Adrenal gland (tissue), 5 donors: ENCODE measurements at regions not wholly inside any gene's neighbourhood (a gene's known extent, or its start where the extent isn't known, plus 50 kb on each side); places are given as distances from the start of the nearest gene placed in this dataset.

ENCODE experiments used
- CTCF ChIP-seq, 6 experiments: fragments of 450-650 bp in 4 of 6; fragments of 200-600 bp in 2 of 6; sonication (generic) in 1 of 6; IDR thresholded peaks; 1 replicate in 5 of 6; 2 replicates in 1 of 6; pipeline versions ENCODE4 v1.5.1 to v1.8.0; 2016 to 2021; ENCODE audit warnings: antibody characterized with exemption in 6 of 6, mild to moderate bottlenecking in 2 of 6, moderate library complexity in 1 of 6
- POLR2A ChIP-seq, 2 donors: fragments of 450-650 bp; IDR thresholded peaks; one replicate each; pipeline ENCODE4 v1.6.1; 2017; ENCODE audit warnings: antibody characterized with exemption in 2 of 2, mild to moderate bottlenecking in 2 of 2, moderate library complexity in 1 of 2
- donor health status: DM: no; HTN: no; CAD: no.

GRCh38 chr7:16350634-16351033 is 70.7 kb downstream of the CRPPA start:
- no peak for TF ChIP-seq CTCF (IDR thresholded peaks at IDR 0.05)
- no peak for TF ChIP-seq POLR2A (IDR thresholded peaks at IDR 0.05)
